Neural cell (in vitro differentiated cells): ENCODE measurements at regions not wholly inside any gene's neighbourhood (a gene's known extent, or its start where the extent isn't known, plus 50 kb on each side); places are given as distances from the start of the nearest gene placed in this dataset.

Experiments used
- EP300 ChIP-seq: fragments of 450-650 bp; conservative IDR thresholded peaks from 2 replicates; pipeline ENCODE4 v1.6.1; 2014; ENCODE audit warnings: antibody characterized with exemption, mild to moderate bottlenecking, moderate library complexity; ENCODE audit not compliant: poor library complexity, severe bottlenecking
- EZH2 ChIP-seq: fragments of 200-600, 300-800 bp; shearing (Covaris generic), sonication (generic); IDR thresholded peaks from 2 replicates; pipeline ENCODE4 v1.6.1; 2014; ENCODE audit warnings: antibody characterized with exemption, low read length, borderline replicate concordance, mild to moderate bottlenecking; ENCODE audit not compliant: insufficient read depth, poor library complexity, severe bottlenecking
- TF ChIP-seq, protein P1 (sequence below): fragments of 450-650 bp; IDR thresholded peaks from 2 replicates; pipeline ENCODE4 v1.5.1; 2014; ENCODE audit warnings: antibody characterized with exemption, mild to moderate bottlenecking, moderate library complexity; ENCODE audit not compliant: poor library complexity, severe bottlenecking

- TF ChIP-seq, protein P1, sequence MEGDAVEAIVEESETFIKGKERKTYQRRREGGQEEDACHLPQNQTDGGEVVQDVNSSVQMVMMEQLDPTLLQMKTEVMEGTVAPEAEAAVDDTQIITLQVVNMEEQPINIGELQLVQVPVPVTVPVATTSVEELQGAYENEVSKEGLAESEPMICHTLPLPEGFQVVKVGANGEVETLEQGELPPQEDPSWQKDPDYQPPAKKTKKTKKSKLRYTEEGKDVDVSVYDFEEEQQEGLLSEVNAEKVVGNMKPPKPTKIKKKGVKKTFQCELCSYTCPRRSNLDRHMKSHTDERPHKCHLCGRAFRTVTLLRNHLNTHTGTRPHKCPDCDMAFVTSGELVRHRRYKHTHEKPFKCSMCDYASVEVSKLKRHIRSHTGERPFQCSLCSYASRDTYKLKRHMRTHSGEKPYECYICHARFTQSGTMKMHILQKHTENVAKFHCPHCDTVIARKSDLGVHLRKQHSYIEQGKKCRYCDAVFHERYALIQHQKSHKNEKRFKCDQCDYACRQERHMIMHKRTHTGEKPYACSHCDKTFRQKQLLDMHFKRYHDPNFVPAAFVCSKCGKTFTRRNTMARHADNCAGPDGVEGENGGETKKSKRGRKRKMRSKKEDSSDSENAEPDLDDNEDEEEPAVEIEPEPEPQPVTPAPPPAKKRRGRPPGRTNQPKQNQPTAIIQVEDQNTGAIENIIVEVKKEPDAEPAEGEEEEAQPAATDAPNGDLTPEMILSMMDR: no peak
- TF ChIP-seq EZH2: no peak
- no peak for TF ChIP-seq EP300
Measured at GRCh38 chr1:55282058-55282457, 66.9 kb upstream of the USP24 start.
